HepG2 (cell line): ENCODE measurements at regions not wholly inside any gene's neighbourhood (a gene's known extent, or its start where the extent isn't known, plus 50 kb on each side); places are given as distances from the start of the nearest gene placed in this dataset.

Experiments used
- ATAC-seq: fragments of 200-7000 bp; cut with Tn5 transposase; 3 replicates; pipeline ENCODE4 v1.9.1; 2020; ENCODE audit warnings: mild to moderate bottlenecking, moderate library complexity
- BruUV-seq: library from RNA; stranded (reverse); fragments of 400-500 nt; replicated peaks from 2 replicates; lab custom pipeline; 2021; lab: Mats Ljungman, UMichigan
- CTCF ChIA-PET: fragments of 300-600 bp; formaldehyde crosslinking; extraction: SDS; loops from one replicate; lab custom pipeline; 2021; ENCODE audit warnings: low total read pairs, inconsistent platforms, low intra/inter-chr PET ratio; lab: Yijun Ruan, JAX
- POLR2A ChIA-PET: fragments of 350-600 bp; sonication (Branson Sonifier 250); formaldehyde crosslinking; loops from one replicate; lab custom pipeline; 2020; ENCODE audit warnings: antibody characterized with exemption, inconsistent platforms; lab: Yijun Ruan, JAX
- DNase-seq: peaks from one replicate; pipeline ENCODE4 v3.0.0-alpha.2; 2015; ENCODE audit warnings: low spot score
- FAIRE-seq: peaks from 3 replicates; lab custom pipeline; 2011; peaks lifted over from hg19 to GRCh38; lab: Jason Lieb, UNC
- H2AFZ ChIP-seq: one replicate; pipeline ENCODE4 v1.6.1; 2011; ENCODE audit warnings: low read length, inconsistent platforms
- H3K27ac ChIP-seq: fragments of 300-600 bp; 3 replicates; pipeline ENCODE4 v1.8.0; 2011; ENCODE audit warnings: mixed run types, mild to moderate bottlenecking, mixed read lengths, low read length, inconsistent platforms; ENCODE audit not compliant: insufficient read depth; ENCODE audit errors: extremely low read length
- H3K27me3 ChIP-seq, 2 experiments: fragments of 200-600 bp in 1 of 2; 2 replicates in 1 of 2; 3 replicates in 1 of 2; pipeline versions ENCODE4 v1.6.0 to v1.8.0; 2011; ENCODE audit warnings: low read length in 2 of 2, mild to moderate bottlenecking in 2 of 2, moderate library complexity in 2 of 2, inconsistent platforms in 1 of 2; ENCODE audit not compliant: insufficient read depth in 2 of 2, control insufficient read depth in 1 of 2
- H3K36me3 ChIP-seq, 2 experiments: fragments of 200-600 bp in 1 of 2; replicated peaks in 1 of 2; 2 replicates in 1 of 2; 3 replicates in 1 of 2; pipeline versions ENCODE4 v1.5.1 to v1.8.0; 2011; ENCODE audit warnings: low read length in 2 of 2, inconsistent platforms in 1 of 2; ENCODE audit not compliant: insufficient read depth in 2 of 2, control insufficient read depth in 1 of 2
- H3K4me1 ChIP-seq: 2 replicates; pipeline ENCODE4 v1.5.1; 2012; ENCODE audit warnings: low read length, inconsistent platforms; ENCODE audit not compliant: insufficient read depth
- H3K4me2 ChIP-seq: 2 replicates; pipeline ENCODE4 v1.6.0; 2011; ENCODE audit warnings: low read depth, low read length, inconsistent platforms
- H3K4me3 ChIP-seq, 3 experiments: fragments of 200-600 bp in 1 of 3; sonication (generic), shearing (Covaris generic) in 1 of 3; replicated peaks in 1 of 3; 2 replicates each; pipeline ENCODE4 v1.5.1; 2011 to 2016; ENCODE audit warnings: low read length in 3 of 3, inconsistent platforms in 2 of 3, low read depth in 2 of 3, mild to moderate bottlenecking in 2 of 3, control low read depth in 1 of 3, mixed read lengths in 1 of 3; ENCODE audit not compliant: insufficient read depth in 1 of 3
- H3K79me2 ChIP-seq: one replicate; pipeline ENCODE4 v1.6.1; 2011; ENCODE audit warnings: low read length, inconsistent platforms; ENCODE audit not compliant: insufficient read depth
- H3K9ac ChIP-seq: 2 replicates; pipeline ENCODE4 v1.6.0; 2011; ENCODE audit warnings: mild to moderate bottlenecking, low read depth, low read length, inconsistent platforms; ENCODE audit not compliant: insufficient read depth
- H3K9me3 ChIP-seq: 2 replicates; pipeline ENCODE4 v1.5.1; 2012; ENCODE audit warnings: mild to moderate bottlenecking, low read length
- H4K20me1 ChIP-seq: 2 replicates; pipeline ENCODE4 v1.6.0; 2011; ENCODE audit warnings: inconsistent platforms, mild to moderate bottlenecking, low read length, moderate library complexity; ENCODE audit not compliant: insufficient read depth
- ZNF768 ChIP-seq: sonication (generic); formaldehyde crosslinking; IDR thresholded peaks from 2 replicates; pipeline ENCODE4 v1.4.0; 2020; ENCODE audit warnings: missing genetic modification reagents
- WGBS: methylation state at CpG from one replicate; pipeline ENCODE4 v1.1.6; 2017; ENCODE audit warnings: low lambda C conversion rate; 5-methylcytosine and 5-hydroxymethylcytosine counted together
- in situ Hi-C: cut with HindIII; loops from 2 replicates; pipeline ENCODE4 v1.10.0; 2017; ENCODE audit warnings: low pct_unique_long_range_greater_than_20kb; ENCODE audit not compliant: extremely low pct_ligation_motif_present
- intact Hi-C: fragments of 100-400 bp; cut with micrococcal nuclease; formaldehyde crosslinking; loops from one replicate; pipeline ENCODE4 v1.10.0; 2022; ENCODE audit not compliant: unreplicated experiment
- TF ChIP-seq, protein P1 (sequence below): sonication (generic); formaldehyde crosslinking; IDR thresholded peaks from 2 replicates; pipeline ENCODE4 v1.5.1; 2020; ENCODE audit warnings: mild to moderate bottlenecking, missing genetic modification reagents, moderate library complexity
- TF ChIP-seq, protein P2 (sequence below): sonication (generic); formaldehyde crosslinking; IDR thresholded peaks from 2 replicates; pipeline ENCODE4 v1.4.0; 2020; ENCODE audit warnings: low read depth, missing genetic modification reagents

DNA sequence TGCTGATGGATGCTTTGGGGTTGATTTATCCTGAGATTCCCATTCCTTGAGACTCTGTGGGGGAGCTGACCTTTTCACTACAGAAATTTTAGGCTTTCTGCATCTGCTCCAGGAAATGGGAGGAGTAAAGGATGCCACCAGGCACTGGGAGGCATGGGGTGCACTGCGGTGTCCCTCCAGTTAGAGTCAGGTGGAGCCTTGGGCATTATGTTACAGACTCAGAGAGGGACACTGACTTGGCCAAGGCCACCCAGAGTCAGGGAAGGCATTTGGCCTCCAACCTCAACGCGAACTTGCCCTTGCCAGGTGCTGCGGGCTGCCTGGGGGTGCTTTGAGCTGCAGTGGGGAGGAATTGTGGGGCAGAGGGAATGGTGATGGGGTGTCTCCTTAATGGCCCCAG lies 58.0 kb upstream of the TBX3 start:
- no peaks in the 10 kb centered on the region for H3K27me3 ChIP-seq
- in situ Hi-C loops = no loop called here
- ChIA-PET CTCF (no interaction called here), POLR2A (interaction anchor here (0.9 kb wide), 1 partner anchor 58 kb away, joined by 3 read pairs; the partner anchor contains the start of gene TBX3)
- intact Hi-C loops = loop anchor here (10.0 kb wide), 1 partner anchor 53 kb away; no protein-coding TSS in a partner anchor
- peaks cover 64% of the 10 kb centered on the region for H3K4me1 ChIP-seq
- no peaks in the 10 kb centered on the region for H3K9me3 ChIP-seq
- no peaks in the 10 kb centered on the region for H4K20me1 ChIP-seq
- WGBS = 84% methylated on average over 4 of the region's 4 CpGs
- BruUV-seq = no TSS peak
- no peak overlapping the region for H3K27ac ChIP-seq
- no peak overlapping the region for H3K4me2 ChIP-seq
- no peak for DNase-seq
- no peaks in the 10 kb centered on the region for H3K79me2 ChIP-seq
- H3K9ac ChIP-seq = no peak overlapping the region
- no peak for FAIRE-seq
- TF ChIP-seq ZNF768 (CRISPR knock-in tag) = peak; percentile 86
- TF ChIP-seq, protein P1, sequence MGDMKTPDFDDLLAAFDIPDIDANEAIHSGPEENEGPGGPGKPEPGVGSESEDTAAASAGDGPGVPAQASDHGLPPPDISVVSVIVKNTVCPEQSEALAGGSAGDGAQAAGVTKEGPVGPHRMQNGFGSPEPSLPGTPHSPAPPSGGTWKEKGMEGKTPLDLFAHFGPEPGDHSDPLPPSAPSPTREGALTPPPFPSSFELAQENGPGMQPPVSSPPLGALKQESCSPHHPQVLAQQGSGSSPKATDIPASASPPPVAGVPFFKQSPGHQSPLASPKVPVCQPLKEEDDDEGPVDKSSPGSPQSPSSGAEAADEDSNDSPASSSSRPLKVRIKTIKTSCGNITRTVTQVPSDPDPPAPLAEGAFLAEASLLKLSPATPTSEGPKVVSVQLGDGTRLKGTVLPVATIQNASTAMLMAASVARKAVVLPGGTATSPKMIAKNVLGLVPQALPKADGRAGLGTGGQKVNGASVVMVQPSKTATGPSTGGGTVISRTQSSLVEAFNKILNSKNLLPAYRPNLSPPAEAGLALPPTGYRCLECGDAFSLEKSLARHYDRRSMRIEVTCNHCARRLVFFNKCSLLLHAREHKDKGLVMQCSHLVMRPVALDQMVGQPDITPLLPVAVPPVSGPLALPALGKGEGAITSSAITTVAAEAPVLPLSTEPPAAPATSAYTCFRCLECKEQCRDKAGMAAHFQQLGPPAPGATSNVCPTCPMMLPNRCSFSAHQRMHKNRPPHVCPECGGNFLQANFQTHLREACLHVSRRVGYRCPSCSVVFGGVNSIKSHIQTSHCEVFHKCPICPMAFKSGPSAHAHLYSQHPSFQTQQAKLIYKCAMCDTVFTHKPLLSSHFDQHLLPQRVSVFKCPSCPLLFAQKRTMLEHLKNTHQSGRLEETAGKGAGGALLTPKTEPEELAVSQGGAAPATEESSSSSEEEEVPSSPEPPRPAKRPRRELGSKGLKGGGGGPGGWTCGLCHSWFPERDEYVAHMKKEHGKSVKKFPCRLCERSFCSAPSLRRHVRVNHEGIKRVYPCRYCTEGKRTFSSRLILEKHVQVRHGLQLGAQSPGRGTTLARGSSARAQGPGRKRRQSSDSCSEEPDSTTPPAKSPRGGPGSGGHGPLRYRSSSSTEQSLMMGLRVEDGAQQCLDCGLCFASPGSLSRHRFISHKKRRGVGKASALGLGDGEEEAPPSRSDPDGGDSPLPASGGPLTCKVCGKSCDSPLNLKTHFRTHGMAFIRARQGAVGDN (CRISPR knock-in tag) = peak; percentile 20; the same call in 1 of the 2 replicates
- TF ChIP-seq, protein P2, sequence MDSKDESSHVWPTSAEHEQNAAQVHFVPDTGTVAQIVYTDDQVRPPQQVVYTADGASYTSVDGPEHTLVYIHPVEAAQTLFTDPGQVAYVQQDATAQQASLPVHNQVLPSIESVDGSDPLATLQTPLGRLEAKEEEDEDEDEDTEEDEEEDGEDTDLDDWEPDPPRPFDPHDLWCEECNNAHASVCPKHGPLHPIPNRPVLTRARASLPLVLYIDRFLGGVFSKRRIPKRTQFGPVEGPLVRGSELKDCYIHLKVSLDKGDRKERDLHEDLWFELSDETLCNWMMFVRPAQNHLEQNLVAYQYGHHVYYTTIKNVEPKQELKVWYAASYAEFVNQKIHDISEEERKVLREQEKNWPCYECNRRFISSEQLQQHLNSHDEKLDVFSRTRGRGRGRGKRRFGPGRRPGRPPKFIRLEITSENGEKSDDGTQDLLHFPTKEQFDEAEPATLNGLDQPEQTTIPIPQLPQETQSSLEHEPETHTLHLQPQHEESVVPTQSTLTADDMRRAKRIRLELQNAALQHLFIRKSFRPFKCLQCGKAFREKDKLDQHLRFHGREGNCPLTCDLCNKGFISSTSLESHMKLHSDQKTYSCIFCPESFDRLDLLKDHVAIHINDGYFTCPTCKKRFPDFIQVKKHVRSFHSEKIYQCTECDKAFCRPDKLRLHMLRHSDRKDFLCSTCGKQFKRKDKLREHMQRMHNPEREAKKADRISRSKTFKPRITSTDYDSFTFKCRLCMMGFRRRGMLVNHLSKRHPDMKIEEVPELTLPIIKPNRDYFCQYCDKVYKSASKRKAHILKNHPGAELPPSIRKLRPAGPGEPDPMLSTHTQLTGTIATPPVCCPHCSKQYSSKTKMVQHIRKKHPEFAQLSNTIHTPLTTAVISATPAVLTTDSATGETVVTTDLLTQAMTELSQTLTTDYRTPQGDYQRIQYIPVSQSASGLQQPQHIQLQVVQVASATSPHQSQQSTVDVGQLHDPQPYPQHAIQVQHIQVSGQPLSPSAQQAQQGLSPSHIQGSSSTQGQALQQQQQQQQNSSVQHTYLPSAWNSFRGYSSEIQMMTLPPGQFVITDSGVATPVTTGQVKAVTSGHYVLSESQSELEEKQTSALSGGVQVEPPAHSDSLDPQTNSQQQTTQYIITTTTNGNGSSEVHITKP (CRISPR knock-in tag) = no peak
- ATAC-seq = no peak
- H3K36me3 ChIP-seq = no peaks in the 10 kb centered on the region
- H2AFZ ChIP-seq = no peak overlapping the region
- no peak overlapping the region for H3K4me3 ChIP-seq
